ENCODE measurements at regions not wholly inside any gene's neighbourhood (a gene's known extent, or its start where the extent isn't known, plus 50 kb on each side); places are given as distances from the start of the nearest gene placed in this dataset.

- no peak for DNase-seq
Observed at GRCh38 chr6:87905101-87905641, 142.5 kb upstream of the SPACA1 start.

- no peak for DNase-seq
Observed at GRCh38 chr6:87904011-87904410, 143.6 kb upstream of the SPACA1 start.

GRCh38 chr6:87903323-87903722 lies 144.3 kb upstream of the SPACA1 start:
- no peak for DNase-seq

GRCh38 chr6:87902383-87902782 lies 145.3 kb upstream of the SPACA1 start:
- DNase-seq, result no peak

GRCh38 chr6:87901613-87902012 lies 146.0 kb upstream of the SPACA1 start:
- DNase-seq, result no peak

- DNase-seq, result no peak
Observed at GRCh38 chr6:87900160-87900698, 147.4 kb upstream of the SPACA1 start.

GRCh38 chr6:87899499-87900147 lies 148.0 kb upstream of the SPACA1 start:
- no peak for DNase-seq

GRCh38 chr6:87897663-87898062 lies 150.0 kb upstream of the SPACA1 start:
- DNase-seq, result no peak

- no peak for DNase-seq
Observed at GRCh38 chr6:87897013-87897412, 150.6 kb upstream of the SPACA1 start.

- DNase-seq, result no peak
Observed at GRCh38 chr6:87887266-87887665, 160.4 kb upstream of the SPACA1 start.

GRCh38 chr6:87884203-87884602 lies 163.4 kb upstream of the SPACA1 start:
- no peak for DNase-seq

GRCh38 chr6:87881342-87881895 lies 166.2 kb upstream of the SPACA1 start:
- no peak for DNase-seq

- no peak for DNase-seq
Observed at GRCh38 chr6:87879132-87879861, 168.3 kb upstream of the SPACA1 start.

- DNase-seq, result no peak
Observed at GRCh38 chr6:87875781-87876180, 171.9 kb upstream of the SPACA1 start.

- no peak for DNase-seq
Observed at GRCh38 chr6:87873556-87873955, 171.5 kb upstream of the AKIRIN2 start.

GRCh38 chr6:87870556-87870955 lies 168.5 kb upstream of the AKIRIN2 start:
- no peak for DNase-seq

GRCh38 chr6:87869064-87869905 lies 167.3 kb upstream of the AKIRIN2 start:
- DNase-seq, result no peak

- no peak for DNase-seq
Observed at GRCh38 chr6:87860902-87861301, 158.9 kb upstream of the AKIRIN2 start.

- no peak for DNase-seq
Observed at GRCh38 chr6:87858440-87858839, 156.4 kb upstream of the AKIRIN2 start.

- DNase-seq, result no peak
Observed at GRCh38 chr6:87851674-87852299, 149.8 kb upstream of the AKIRIN2 start.

GRCh38 chr6:87848616-87849015 lies 146.6 kb upstream of the AKIRIN2 start:
- no peak for DNase-seq

- no peak for DNase-seq
Observed at GRCh38 chr6:87847830-87848210, 145.8 kb upstream of the AKIRIN2 start.
